ENCODE measurements at regions not wholly inside any gene's neighbourhood (a gene's known extent, or its start where the extent isn't known, plus 50 kb on each side); places are given as distances from the start of the nearest gene placed in this dataset.

DNA sequence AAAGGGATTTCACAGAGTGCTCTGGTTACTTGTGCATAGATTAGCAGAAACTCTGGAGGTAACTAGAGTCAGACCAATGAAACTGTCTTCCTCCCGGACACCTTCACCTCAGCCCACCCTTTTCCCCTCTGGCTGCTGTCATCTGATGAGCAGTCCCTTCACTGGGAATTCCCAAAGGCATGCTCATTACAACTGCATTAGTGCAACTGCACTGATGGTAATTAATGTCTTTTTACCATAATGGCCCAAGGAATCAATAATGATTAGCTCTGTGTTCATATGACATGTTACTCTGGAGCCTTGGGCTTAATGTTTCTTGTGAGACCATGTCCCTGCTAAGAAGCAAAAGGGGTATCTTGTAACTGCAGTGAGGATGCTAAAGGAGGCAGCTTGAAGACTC is 304.5 kb downstream of the GRIN2B start:
- Histone ChIP-seq H3K9me2 (no peaks in the 10 kb centered on the region), H3K9me3 (no peaks in the 10 kb centered on the region), H4K20me1 (ENCODE audit: insufficient read depth) (no peaks in the 10 kb centered on the region), H3K36me3 (replicated peaks in 1 of 2; ENCODE audit: control insufficient read depth in 1 of 2, insufficient read depth in 2 of 2, low read length in 1 of 2) (no peaks in the 10 kb centered on the region), H3K27ac (ENCODE audit: low read depth in 2 of 2, low read length in 1 of 2) (no peak overlapping the region), H2AFZ (ENCODE audit: low read depth) (no peak overlapping the region), H3F3A (replicated peaks; ENCODE audit: insufficient read depth) (no peaks in the 10 kb centered on the region), H3K27me3 (ENCODE audit: insufficient read depth) (no peaks in the 10 kb centered on the region), H3K4me2 (no peak overlapping the region), H3K9ac (no peak overlapping the region), H3K79me2 (ENCODE audit: insufficient read depth) (no peaks in the 10 kb centered on the region), H3K4me3 (ENCODE audit: low read depth in 2 of 2, low read length in 1 of 2) (no peak overlapping the region), H3K4me1 (ENCODE audit: control insufficient read depth in 1 of 2, insufficient read depth in 2 of 2, low read depth in 1 of 2, low read length in 1 of 2) (no peaks in the 10 kb centered on the region)
- POLR2A ChIA-PET, result no interaction called here
- 0% methylated on average over 1 of the region's 1 CpG for WGBS (ENCODE audit: low lambda C conversion rate)
- CTCF ChIA-PET, result no interaction called here
- TF ChIP-seq, protein P1, sequence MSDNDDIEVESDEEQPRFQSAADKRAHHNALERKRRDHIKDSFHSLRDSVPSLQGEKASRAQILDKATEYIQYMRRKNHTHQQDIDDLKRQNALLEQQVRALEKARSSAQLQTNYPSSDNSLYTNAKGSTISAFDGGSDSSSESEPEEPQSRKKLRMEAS (IDR thresholded peaks at IDR 0.05; ENCODE audit: low read depth), result no peak
- TF ChIP-seq, protein P2, sequence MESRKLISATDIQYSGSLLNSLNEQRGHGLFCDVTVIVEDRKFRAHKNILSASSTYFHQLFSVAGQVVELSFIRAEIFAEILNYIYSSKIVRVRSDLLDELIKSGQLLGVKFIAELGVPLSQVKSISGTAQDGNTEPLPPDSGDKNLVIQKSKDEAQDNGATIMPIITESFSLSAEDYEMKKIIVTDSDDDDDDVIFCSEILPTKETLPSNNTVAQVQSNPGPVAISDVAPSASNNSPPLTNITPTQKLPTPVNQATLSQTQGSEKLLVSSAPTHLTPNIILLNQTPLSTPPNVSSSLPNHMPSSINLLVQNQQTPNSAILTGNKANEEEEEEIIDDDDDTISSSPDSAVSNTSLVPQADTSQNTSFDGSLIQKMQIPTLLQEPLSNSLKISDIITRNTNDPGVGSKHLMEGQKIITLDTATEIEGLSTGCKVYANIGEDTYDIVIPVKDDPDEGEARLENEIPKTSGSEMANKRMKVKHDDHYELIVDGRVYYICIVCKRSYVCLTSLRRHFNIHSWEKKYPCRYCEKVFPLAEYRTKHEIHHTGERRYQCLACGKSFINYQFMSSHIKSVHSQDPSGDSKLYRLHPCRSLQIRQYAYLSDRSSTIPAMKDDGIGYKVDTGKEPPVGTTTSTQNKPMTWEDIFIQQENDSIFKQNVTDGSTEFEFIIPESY (IDR thresholded peaks at IDR 0.05; ENCODE audit: borderline replicate concordance, low read depth), result no peak
- TF ChIP-seq RCOR1 (IDR thresholded peaks at IDR 0.05; ENCODE audit: low read length) (no peak), TAF1 (IDR thresholded peaks at IDR 0.05; ENCODE audit: borderline replicate concordance, low read depth, low read length) (no peak), FOSL2 (IDR thresholded peaks at IDR 0.05; ENCODE audit: borderline replicate concordance, low read depth) (no peak), EZH2phosphoT487 (IDR thresholded peaks at IDR 0.05; ENCODE audit: borderline replicate concordance, low read depth) (no peak), CHD2 (IDR thresholded peaks at IDR 0.05; ENCODE audit: low read length, partially characterized antibody) (no peak), SIN3A (IDR thresholded peaks at IDR 0.05; ENCODE audit: borderline replicate concordance, low read depth, low read length) (no peak), TEAD4 (IDR thresholded peaks at IDR 0.05; ENCODE audit: borderline replicate concordance, insufficient read depth) (no peak), JUND (IDR thresholded peaks at IDR 0.05) (no peak), SMC3 (IDR thresholded peaks at IDR 0.05; ENCODE audit: low read depth, low read length) (no peak)
- no peak for DNase-seq

GRCh38 chr12:13670285-13670866 is 311.0 kb downstream of the GRIN2B start:
- Histone ChIP-seq H3K4me3 (ENCODE audit: low read depth in 2 of 2, low read length in 1 of 2) (no peak overlapping the region), H2AFZ (ENCODE audit: low read depth) (no peak overlapping the region), H3K27ac (ENCODE audit: low read depth in 2 of 2, low read length in 1 of 2) (no peak overlapping the region), H3K79me2 (ENCODE audit: insufficient read depth) (no peaks in the 10 kb centered on the region), H3K9me3 (no peaks in the 10 kb centered on the region), H4K20me1 (ENCODE audit: insufficient read depth) (no peaks in the 10 kb centered on the region), H3F3A (replicated peaks; ENCODE audit: insufficient read depth) (no peaks in the 10 kb centered on the region), H3K4me1 (ENCODE audit: control insufficient read depth in 1 of 2, insufficient read depth in 2 of 2, low read depth in 1 of 2, low read length in 1 of 2) (no peaks in the 10 kb centered on the region), H3K27me3 (ENCODE audit: insufficient read depth) (no peaks in the 10 kb centered on the region), H3K9ac (no peak overlapping the region), H3K4me2 (no peak overlapping the region), H3K9me2 (no peaks in the 10 kb centered on the region), H3K36me3 (replicated peaks in 1 of 2; ENCODE audit: control insufficient read depth in 1 of 2, insufficient read depth in 2 of 2, low read length in 1 of 2) (no peaks in the 10 kb centered on the region)
- ChIA-PET CTCF (interaction anchor here (1.5 kb wide), 1 partner anchor 9 kb away, joined by 7 read pairs; no protein-coding TSS in a partner anchor), POLR2A (no interaction called here)
- TF ChIP-seq, protein P3, sequence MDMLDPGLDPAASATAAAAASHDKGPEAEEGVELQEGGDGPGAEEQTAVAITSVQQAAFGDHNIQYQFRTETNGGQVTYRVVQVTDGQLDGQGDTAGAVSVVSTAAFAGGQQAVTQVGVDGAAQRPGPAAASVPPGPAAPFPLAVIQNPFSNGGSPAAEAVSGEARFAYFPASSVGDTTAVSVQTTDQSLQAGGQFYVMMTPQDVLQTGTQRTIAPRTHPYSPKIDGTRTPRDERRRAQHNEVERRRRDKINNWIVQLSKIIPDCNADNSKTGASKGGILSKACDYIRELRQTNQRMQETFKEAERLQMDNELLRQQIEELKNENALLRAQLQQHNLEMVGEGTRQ (IDR thresholded peaks at IDR 0.05; ENCODE audit: borderline replicate concordance, low read depth, low read length), result no peak
- no peak for TF ChIP-seq MEF2A (IDR thresholded peaks at IDR 0.05; ENCODE audit: borderline replicate concordance, low read depth)
- no peak for DNase-seq
- 5% methylated on average over 1 of the region's 1 CpG for WGBS (ENCODE audit: low lambda C conversion rate)

Measured in SK-N-SH (cell line).